ENCODE measurements at regions not wholly inside any gene's neighbourhood (a gene's known extent, or its start where the extent isn't known, plus 50 kb on each side); places are given as distances from the start of the nearest gene placed in this dataset.

DNA sequence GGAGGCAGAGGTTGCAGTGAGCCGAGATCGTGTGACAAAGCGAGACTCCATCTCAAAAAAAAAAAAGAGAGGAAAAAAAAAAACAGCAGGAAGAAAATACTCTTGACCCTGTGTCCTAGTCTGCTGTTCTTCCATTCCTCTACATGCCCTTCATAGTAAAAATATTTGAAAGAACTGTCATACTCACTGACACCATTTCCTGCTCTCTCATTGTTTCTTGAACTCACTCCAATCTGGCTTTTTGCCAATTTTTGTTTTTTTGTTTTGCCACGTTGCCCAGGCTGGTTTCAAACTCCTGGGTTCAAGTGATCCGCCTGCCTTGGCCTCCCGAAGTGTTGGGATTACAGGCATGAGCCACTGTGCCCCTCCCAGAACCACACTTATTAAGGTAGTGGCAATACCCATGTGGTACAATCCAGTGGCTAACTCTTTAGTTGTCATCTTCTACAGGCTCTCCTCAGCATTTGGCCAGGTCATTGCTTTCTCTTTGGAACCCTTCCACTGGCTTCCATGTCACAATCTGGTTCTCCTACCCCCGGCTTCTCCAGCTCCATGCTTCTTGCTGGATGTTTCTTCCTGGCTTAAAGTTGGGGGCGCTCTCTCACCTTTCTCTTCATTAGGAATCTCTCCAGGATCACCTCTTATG lies 238.2 kb upstream of the C2CD4B start:
- Histone ChIP-seq H3K27me3 (ENCODE audit: insufficient read depth, low read length) (no peaks in the 10 kb centered on the region), H3K4me1 (ENCODE audit: insufficient read depth, low read length) (no peaks in the 10 kb centered on the region), H3K9ac (ENCODE audit: low read depth, low read length) (no peak overlapping the region), H3K36me3 (ENCODE audit: insufficient read depth, low read depth, low read length) (no peaks in the 10 kb centered on the region), H3K27ac (ENCODE audit: low read length) (no peak overlapping the region), H3K9me3 (ENCODE audit: insufficient read depth, low read depth, low read length) (peaks cover 22% of the 10 kb centered on the region), H3K4me3 (ENCODE audit: low read length) (no peak overlapping the region)

DNA sequence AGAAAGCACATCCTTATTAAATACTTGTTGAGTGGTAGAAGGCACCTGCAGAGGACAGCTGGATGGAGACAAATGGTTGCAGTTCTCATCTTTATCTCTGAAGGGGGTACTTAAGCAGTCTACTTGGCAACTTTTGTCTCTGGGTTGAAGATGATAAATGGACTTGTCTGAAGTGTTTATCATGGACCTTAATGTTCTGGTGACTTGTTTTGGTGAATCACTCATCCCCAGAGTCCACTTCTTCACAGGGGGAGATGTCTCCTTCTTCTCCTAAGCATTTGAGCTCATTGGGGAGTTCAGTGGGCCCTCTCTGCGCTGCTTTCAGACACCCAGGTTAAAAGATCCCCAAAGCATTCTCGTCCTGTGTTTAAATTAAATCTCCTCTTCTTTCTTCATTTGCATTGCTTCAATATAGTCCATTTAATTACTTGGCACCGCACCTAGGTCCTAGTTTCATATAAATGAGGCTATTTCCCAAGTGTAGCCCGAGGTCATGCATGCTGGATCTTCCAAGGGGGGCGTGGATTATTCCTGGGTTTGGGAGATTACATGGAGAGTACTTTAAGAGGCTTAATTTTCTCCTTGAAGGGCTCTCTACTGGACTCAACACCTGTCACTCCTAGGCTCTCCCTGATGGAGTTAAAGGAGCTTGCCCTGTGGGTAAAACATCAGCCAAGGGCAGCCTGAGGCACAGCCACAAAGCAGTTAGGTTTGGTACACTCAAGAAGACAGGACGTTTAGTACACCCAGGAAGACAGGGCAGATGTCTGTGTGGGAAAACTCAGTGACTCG lies 239.3 kb upstream of the C2CD4B start:
- peaks cover 11% of the 10 kb centered on the region for H3K9me3 ChIP-seq (ENCODE audit: insufficient read depth, low read depth, low read length)
- no peaks in the 10 kb centered on the region for H3K4me1 ChIP-seq (ENCODE audit: insufficient read depth, low read length)
- no peaks in the 10 kb centered on the region for H3K36me3 ChIP-seq (ENCODE audit: insufficient read depth, low read depth, low read length)
- H3K27ac ChIP-seq (ENCODE audit: low read length) = no peak overlapping the region
- H3K4me3 ChIP-seq (ENCODE audit: low read length) = no peak overlapping the region
- no peak overlapping the region for H3K9ac ChIP-seq (ENCODE audit: low read depth, low read length)
- no peaks in the 10 kb centered on the region for H3K27me3 ChIP-seq (ENCODE audit: insufficient read depth, low read length)

DNA sequence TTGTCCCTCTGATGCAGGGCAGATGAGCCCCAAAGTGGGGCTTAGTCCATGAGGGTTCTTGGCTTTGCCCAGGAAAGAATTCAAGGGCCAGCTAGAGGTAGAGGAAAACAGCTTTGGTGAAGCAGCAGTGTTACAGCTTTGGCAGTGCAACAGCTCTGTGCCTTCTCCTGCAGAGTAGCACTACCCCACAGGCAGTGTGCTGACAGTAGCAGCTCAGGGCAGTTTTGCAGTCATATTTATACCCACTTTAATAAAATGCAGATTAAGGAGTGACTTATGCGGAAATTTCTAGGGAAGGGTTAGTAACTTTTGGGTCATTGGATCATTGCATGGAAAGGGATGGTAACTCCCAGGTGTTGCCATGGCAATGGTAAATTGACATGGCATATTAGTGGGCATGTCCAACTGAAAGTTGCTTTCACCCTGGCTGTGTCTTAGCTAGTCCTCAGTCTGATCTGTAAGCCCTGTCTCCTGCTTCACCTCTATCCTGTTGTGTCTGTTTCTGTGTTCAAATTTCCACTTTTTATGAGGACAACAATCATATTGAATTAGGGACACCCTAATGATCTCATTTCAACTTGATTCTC lies 241.3 kb upstream of the C2CD4B start:
- H3K36me3 ChIP-seq (ENCODE audit: insufficient read depth, low read depth, low read length) = no peaks in the 10 kb centered on the region

DNA sequence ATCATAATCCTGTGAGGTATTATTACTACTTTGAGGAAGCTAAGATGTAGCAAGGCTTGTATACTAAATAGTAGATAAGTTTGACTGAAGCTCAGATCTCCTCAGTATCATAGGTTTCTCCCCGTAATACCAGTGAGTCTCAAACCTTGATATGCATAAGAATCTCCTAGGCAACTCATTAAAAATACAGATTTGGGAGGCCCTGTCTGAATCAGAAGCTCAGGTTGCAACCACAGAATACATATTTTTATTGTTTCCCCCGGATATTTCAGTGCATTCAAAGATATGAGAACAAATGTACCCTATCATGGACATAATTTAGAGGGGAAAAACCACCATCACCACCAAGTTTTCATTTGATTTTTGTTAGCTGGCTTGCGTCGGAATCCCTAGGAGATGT lies 242.1 kb upstream of the C2CD4B start:
- no peaks in the 10 kb centered on the region; the same call in 1 of the 2 replicates for H3K4me1 ChIP-seq (ENCODE audit: insufficient read depth, low read length)
- no peaks in the 10 kb centered on the region for H3K9me3 ChIP-seq (ENCODE audit: insufficient read depth, low read depth, low read length)
- H3K9ac ChIP-seq (ENCODE audit: low read depth, low read length) = no peak overlapping the region
- H3K27ac ChIP-seq (ENCODE audit: low read length) = no peak overlapping the region
- no peak overlapping the region for H3K4me3 ChIP-seq (ENCODE audit: low read length)
- no peaks in the 10 kb centered on the region for H3K36me3 ChIP-seq (ENCODE audit: insufficient read depth, low read depth, low read length)
- H3K27me3 ChIP-seq (ENCODE audit: insufficient read depth, low read length) = no peaks in the 10 kb centered on the region

More for the DNA sequence above, 241.3 kb upstream of the C2CD4B start:
- no peaks in the 10 kb centered on the region for H3K9me3 ChIP-seq (ENCODE audit: insufficient read depth, low read depth, low read length)
- no peak overlapping the region for H3K9ac ChIP-seq (ENCODE audit: low read depth, low read length)
- no peak overlapping the region for H3K4me3 ChIP-seq (ENCODE audit: low read length)
- no peaks in the 10 kb centered on the region for H3K4me1 ChIP-seq (ENCODE audit: insufficient read depth, low read length)
- H3K27ac ChIP-seq (ENCODE audit: low read length) = no peak overlapping the region
- H3K27me3 ChIP-seq (ENCODE audit: insufficient read depth, low read length) = no peaks in the 10 kb centered on the region

DNA sequence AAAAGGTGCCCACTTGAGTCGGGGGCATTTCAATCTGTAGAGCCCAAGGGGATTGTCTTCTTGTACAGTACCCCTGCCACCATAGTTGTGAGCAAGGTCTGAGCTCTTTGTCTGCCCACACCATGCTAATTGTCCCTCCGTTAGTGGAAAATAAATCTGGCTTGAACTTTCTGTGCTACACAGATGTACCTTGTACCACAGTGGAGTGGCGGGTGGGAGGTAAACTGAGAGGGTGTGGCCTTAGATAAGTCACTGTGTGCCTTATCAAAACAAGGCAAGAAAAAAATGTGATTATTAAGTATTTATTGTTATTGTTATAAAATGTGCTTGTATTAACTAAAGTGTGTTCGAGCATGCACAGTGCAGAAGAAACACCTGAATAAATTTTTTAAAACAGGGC lies 242.9 kb upstream of the C2CD4B start:
- H3K4me1 ChIP-seq (ENCODE audit: insufficient read depth, low read length) = no peaks in the 10 kb centered on the region; the same call in 1 of the 2 replicates
- no peaks in the 10 kb centered on the region for H3K36me3 ChIP-seq (ENCODE audit: insufficient read depth, low read depth, low read length)
- H3K4me3 ChIP-seq (ENCODE audit: low read length) = no peak overlapping the region
- no peaks in the 10 kb centered on the region for H3K9me3 ChIP-seq (ENCODE audit: insufficient read depth, low read depth, low read length)
- no peak overlapping the region for H3K27ac ChIP-seq (ENCODE audit: low read length)
- no peaks in the 10 kb centered on the region for H3K27me3 ChIP-seq (ENCODE audit: insufficient read depth, low read length)
- no peak overlapping the region for H3K9ac ChIP-seq (ENCODE audit: low read depth, low read length)

DNA sequence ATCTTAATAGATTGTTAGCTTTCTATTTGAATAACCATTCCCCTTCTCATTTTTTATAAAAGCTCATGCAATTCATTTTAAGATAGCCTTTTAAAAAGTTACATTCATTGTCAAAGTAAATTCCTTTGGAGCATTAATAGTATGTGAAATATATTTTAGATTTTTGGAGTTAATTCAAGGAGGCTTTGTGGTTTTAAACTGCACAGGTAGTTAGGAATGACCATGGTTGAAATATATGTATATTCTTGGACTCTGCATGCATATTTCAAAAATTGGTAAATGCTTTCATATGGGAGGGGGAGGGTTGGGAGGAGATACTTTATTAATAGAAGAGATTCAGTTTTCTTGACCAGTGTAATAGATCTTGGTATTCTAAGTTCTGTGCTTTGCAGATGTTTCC lies 244.4 kb upstream of the C2CD4B start:
- Histone ChIP-seq H3K4me3 (ENCODE audit: low read length) (no peak overlapping the region), H3K9me3 (ENCODE audit: insufficient read depth, low read depth, low read length) (no peaks in the 10 kb centered on the region), H3K27me3 (ENCODE audit: insufficient read depth, low read length) (no peaks in the 10 kb centered on the region), H3K27ac (ENCODE audit: low read length) (no peak overlapping the region), H3K9ac (ENCODE audit: low read depth, low read length) (no peak overlapping the region), H3K4me1 (ENCODE audit: insufficient read depth, low read length) (no peaks in the 10 kb centered on the region; the same call in 1 of the 2 replicates), H3K36me3 (ENCODE audit: insufficient read depth, low read depth, low read length) (no peaks in the 10 kb centered on the region)

DNA sequence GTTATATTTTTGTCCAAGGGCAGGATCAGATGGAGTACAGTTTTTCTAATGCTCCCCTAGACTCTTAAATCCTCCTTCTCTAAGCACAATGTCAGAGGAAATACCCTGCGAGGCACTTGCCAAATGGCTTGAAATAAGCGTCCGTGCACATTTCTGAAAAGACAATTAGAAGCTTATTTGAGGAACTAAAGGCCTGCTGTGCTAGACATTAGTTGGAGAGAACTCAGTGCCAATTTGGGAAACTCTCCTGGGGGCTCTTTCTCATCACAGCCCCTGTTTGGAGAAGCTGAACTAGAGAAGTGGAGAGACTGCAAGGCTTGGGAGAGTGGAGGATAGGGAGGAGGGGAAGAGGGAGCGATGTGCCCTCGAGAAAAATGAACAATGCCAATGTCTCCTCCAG lies 247.6 kb upstream of the C2CD4B start:
- H3K27ac ChIP-seq (ENCODE audit: low read length) = no peak overlapping the region
- no peak overlapping the region for H3K9ac ChIP-seq (ENCODE audit: low read depth, low read length)
- no peaks in the 10 kb centered on the region for H3K27me3 ChIP-seq (ENCODE audit: insufficient read depth, low read length)
- no peaks in the 10 kb centered on the region for H3K36me3 ChIP-seq (ENCODE audit: insufficient read depth, low read depth, low read length)
- H3K4me3 ChIP-seq (ENCODE audit: low read length) = no peak overlapping the region
- H3K9me3 ChIP-seq (ENCODE audit: insufficient read depth, low read depth, low read length) = no peaks in the 10 kb centered on the region
- peaks cover 15% of the 10 kb centered on the region for H3K4me1 ChIP-seq (ENCODE audit: insufficient read depth, low read length)

DNA sequence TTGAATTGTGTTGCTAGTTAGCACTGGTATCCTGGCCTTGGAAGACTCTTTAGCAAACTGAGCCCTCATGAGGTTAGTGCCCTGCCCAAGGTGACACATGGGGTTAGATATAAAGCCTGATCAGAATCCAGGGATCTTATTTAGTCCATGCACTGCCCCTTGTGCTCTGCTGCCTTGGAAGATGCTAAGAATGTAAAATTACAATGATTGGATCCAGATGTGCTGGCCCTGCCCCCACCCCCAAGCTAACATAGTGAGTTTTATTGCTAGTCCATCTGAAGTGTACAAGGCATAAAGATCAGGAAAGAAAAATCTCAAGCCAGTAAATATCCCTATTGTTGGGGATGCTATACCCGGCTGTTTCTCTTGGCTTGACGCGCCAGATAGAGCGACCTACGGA lies 248.1 kb upstream of the C2CD4B start:
- Histone ChIP-seq H3K9me3 (ENCODE audit: insufficient read depth, low read depth, low read length) (no peaks in the 10 kb centered on the region), H3K27me3 (ENCODE audit: insufficient read depth, low read length) (no peaks in the 10 kb centered on the region), H3K36me3 (ENCODE audit: insufficient read depth, low read depth, low read length) (no peaks in the 10 kb centered on the region), H3K4me3 (ENCODE audit: low read length) (no peak overlapping the region), H3K4me1 (ENCODE audit: insufficient read depth, low read length) (peaks cover 15% of the 10 kb centered on the region), H3K9ac (ENCODE audit: low read depth, low read length) (no peak overlapping the region), H3K27ac (ENCODE audit: low read length) (no peak overlapping the region)

DNA sequence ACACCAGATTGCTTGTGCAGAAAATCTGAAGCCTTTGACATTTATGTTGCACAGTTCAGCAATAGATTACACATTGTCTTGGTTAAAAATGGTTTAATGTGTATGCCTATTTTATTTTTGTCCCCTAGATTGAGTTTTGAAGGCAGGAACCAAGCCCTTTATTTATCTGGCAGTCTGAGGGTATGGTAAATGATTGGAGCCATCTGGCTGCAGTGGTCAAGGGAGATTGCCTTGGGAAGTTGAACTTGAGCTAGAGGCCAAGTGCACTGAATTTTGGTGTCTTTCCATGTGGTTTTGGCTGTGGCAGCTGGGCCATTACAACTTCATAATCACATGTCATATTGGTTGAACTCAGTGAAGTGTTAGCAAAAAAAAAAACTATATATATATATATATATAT lies 248.7 kb upstream of the C2CD4B start:
- no peaks in the 10 kb centered on the region for H3K36me3 ChIP-seq (ENCODE audit: insufficient read depth, low read depth, low read length)
- H3K9me3 ChIP-seq (ENCODE audit: insufficient read depth, low read depth, low read length) = no peaks in the 10 kb centered on the region
- no peaks in the 10 kb centered on the region for H3K27me3 ChIP-seq (ENCODE audit: insufficient read depth, low read length)
- H3K27ac ChIP-seq (ENCODE audit: low read length) = no peak overlapping the region
- H3K9ac ChIP-seq (ENCODE audit: low read depth, low read length) = no peak overlapping the region
- H3K4me1 ChIP-seq (ENCODE audit: insufficient read depth, low read length) = peaks cover 15% of the 10 kb centered on the region
- no peak overlapping the region for H3K4me3 ChIP-seq (ENCODE audit: low read length)

DNA sequence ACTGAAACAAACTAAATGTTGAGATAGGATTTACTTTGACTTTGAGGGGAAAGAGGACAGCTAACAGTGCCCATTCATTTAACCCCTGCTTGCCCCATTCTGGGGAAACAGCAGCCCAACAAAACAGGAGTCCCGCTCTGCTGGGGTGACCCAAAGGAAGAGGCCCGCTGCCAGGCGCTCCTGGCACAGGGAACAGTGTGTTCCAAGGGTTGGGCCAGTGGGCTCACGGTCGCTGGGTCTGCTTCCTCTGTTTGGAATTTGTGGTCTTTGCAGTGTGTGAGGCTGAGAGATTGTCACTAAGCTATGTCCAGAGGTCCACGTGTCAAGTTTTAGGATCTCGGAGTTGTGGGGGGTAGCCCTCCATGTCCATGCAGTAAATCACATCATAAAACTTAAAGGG lies 250.4 kb upstream of the C2CD4B start:
- H3K9ac ChIP-seq (ENCODE audit: low read depth, low read length) = no peak overlapping the region
- H3K4me3 ChIP-seq (ENCODE audit: low read length) = no peak overlapping the region
- H3K36me3 ChIP-seq (ENCODE audit: insufficient read depth, low read depth, low read length) = no peaks in the 10 kb centered on the region
- H3K9me3 ChIP-seq (ENCODE audit: insufficient read depth, low read depth, low read length) = no peaks in the 10 kb centered on the region
- peaks cover 15% of the 10 kb centered on the region for H3K4me1 ChIP-seq (ENCODE audit: insufficient read depth, low read length)
- no peak overlapping the region for H3K27ac ChIP-seq (ENCODE audit: low read length)
- H3K27me3 ChIP-seq (ENCODE audit: insufficient read depth, low read length) = no peaks in the 10 kb centered on the region

DNA sequence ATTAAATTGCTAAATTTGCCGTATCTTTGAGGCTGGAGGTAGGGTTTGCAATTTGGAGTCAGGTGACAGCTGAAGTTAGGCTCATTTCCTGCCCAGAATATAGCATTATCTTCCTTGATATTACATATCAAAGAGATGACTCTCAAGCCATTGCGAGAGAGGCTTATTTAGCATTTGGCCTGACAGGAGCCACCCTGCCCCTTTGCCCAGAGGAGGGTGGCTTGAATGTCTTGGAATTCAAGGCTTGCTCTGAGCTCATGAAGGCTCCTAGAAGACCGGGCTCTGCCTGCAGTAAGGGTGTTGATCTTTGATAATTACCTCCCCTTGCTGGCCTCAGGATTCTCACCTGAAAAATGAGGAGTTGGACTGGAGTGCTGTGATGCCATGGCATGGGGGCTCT lies 251.4 kb upstream of the C2CD4B start:
- Histone ChIP-seq H3K36me3 (ENCODE audit: insufficient read depth, low read depth, low read length) (no peaks in the 10 kb centered on the region), H3K9ac (ENCODE audit: low read depth, low read length) (no peak overlapping the region), H3K9me3 (ENCODE audit: insufficient read depth, low read depth, low read length) (no peaks in the 10 kb centered on the region), H3K4me3 (ENCODE audit: low read length) (no peak overlapping the region), H3K27me3 (ENCODE audit: insufficient read depth, low read length) (no peaks in the 10 kb centered on the region), H3K27ac (ENCODE audit: low read length) (no peak overlapping the region), H3K4me1 (ENCODE audit: insufficient read depth, low read length) (peaks cover 15% of the 10 kb centered on the region)

DNA sequence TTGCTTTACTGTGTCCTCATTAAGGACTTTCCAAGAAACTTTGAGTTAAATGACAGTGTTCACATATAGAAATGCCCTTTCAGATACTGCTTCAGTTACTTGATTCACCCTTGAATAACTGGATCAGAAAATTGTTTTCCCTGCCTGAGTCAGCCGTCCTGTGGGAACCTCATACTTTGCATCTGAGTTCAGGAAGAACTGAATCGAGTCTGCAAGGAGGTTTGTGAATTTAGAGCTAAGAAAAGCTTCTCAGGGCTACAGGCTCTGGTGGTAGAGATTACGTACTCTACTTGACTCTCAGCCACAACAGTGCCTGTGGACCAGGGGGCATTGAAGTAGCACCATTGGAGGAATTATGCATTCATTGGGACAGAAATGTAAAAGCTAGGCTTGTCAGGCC lies 252.4 kb upstream of the C2CD4B start:
- peaks cover 15% of the 10 kb centered on the region for H3K4me1 ChIP-seq (ENCODE audit: insufficient read depth, low read length)
- no peaks in the 10 kb centered on the region for H3K9me3 ChIP-seq (ENCODE audit: insufficient read depth, low read depth, low read length)
- no peaks in the 10 kb centered on the region for H3K36me3 ChIP-seq (ENCODE audit: insufficient read depth, low read depth, low read length)
- H3K9ac ChIP-seq (ENCODE audit: low read depth, low read length) = no peak overlapping the region
- H3K27me3 ChIP-seq (ENCODE audit: insufficient read depth, low read length) = no peaks in the 10 kb centered on the region
- no peak overlapping the region for H3K27ac ChIP-seq (ENCODE audit: low read length)
- no peak overlapping the region for H3K4me3 ChIP-seq (ENCODE audit: low read length)

Data from iPS-20b (cell line).